ENCODE measurements at regions not wholly inside any gene's neighbourhood (a gene's known extent, or its start where the extent isn't known, plus 50 kb on each side); places are given as distances from the start of the nearest gene placed in this dataset.
"Not testable (repeated sequence)": the region's sequence is repeated elsewhere in the genome, so short reads cannot be mapped to it uniquely, and the experiment has no call there.

- H3K79me1 ChIP-seq (ENCODE audit: low read depth in 1 of 2, low read length in 2 of 2); H2AK5ac ChIP-seq (ENCODE audit: low read depth, low read length); H4K91ac ChIP-seq (ENCODE audit: insufficient read depth, low read depth, low read length); H3K4me3 ChIP-seq (ENCODE audit: insufficient read depth, low read depth, low read length); H3K56ac ChIP-seq (ENCODE audit: extremely low read depth, insufficient read depth, low read length); H2BK20ac ChIP-seq (ENCODE audit: low read depth, low read length); H3K14ac ChIP-seq (replicated peaks; ENCODE audit: low read depth, low read length); H3K36me3 ChIP-seq (ENCODE audit: control insufficient read depth, insufficient read depth, low read length); H3K27me3 ChIP-seq (ENCODE audit: control insufficient read depth, insufficient read depth, low read length); H3K9me1 ChIP-seq (ENCODE audit: insufficient read depth, low read length); H2AK9ac ChIP-seq (replicated peaks; ENCODE audit: low read depth, low read length, poor library complexity); H3K9ac ChIP-seq (ENCODE audit: low read depth, low read length); H2BK5ac ChIP-seq (ENCODE audit: low read depth, low read length, poor library complexity, severe bottlenecking); H2AFZ ChIP-seq (replicated peaks; ENCODE audit: low read length, poor library complexity); H3K4me2 ChIP-seq (ENCODE audit: low read depth, low read length); BruUV-seq (replicated peaks); H2BK120ac ChIP-seq (ENCODE audit: low read depth, low read length); dilution Hi-C loops (cut with HindIII; ENCODE audit: low sequenced_read_pairs, unreplicated experiment); H3K4me1 ChIP-seq (ENCODE audit: control insufficient read depth, insufficient read depth, low read length); intact Hi-C loops (cut with micrococcal nuclease); in situ Hi-C loops (cut with MboI; ENCODE audit: low sequenced_read_pairs); H4K20me1 ChIP-seq (ENCODE audit: insufficient read depth, low read length); H3K9me3 ChIP-seq (ENCODE audit: control insufficient read depth, insufficient read depth, low read length); CTCF ChIA-PET; DNase-seq; POLR2A ChIA-PET (ENCODE audit: unreplicated experiment); H3K4ac ChIP-seq (ENCODE audit: low read depth, low read length); H2BK15ac ChIP-seq (ENCODE audit: low read depth, low read length); ATAC-seq (ENCODE audit: low read depth); H4K8ac ChIP-seq (ENCODE audit: low read depth in 2 of 2, low read length in 2 of 2); H4K5ac ChIP-seq (ENCODE audit: low read depth, low read length); H3K27ac ChIP-seq (ENCODE audit: insufficient read depth, low read length); H3K18ac ChIP-seq (ENCODE audit: low read depth, low read length); H3K23ac ChIP-seq (ENCODE audit: low read depth, low read length): not testable (repeated sequence)
- WGBS, 2 experiments (ENCODE audit: extremely low coverage in 2 of 2, insufficient read length in 1 of 2), result no CpG with 5 or more reads among the region's 2 CpGs
These were observed 1244.5 kb downstream of the RPIA start for GRCh38 chr2:89936011-89936410.

GRCh38 chr2:89936559-89936958 is 1245.1 kb downstream of the RPIA start:
- in situ Hi-C loops (cut with MboI; ENCODE audit: low sequenced_read_pairs); H3K9me1 ChIP-seq (ENCODE audit: insufficient read depth, low read length); H3K27me3 ChIP-seq (ENCODE audit: control insufficient read depth, insufficient read depth, low read length); H3K23ac ChIP-seq (ENCODE audit: low read depth, low read length); H4K20me1 ChIP-seq (ENCODE audit: insufficient read depth, low read length); H4K91ac ChIP-seq (ENCODE audit: insufficient read depth, low read depth, low read length); H3K18ac ChIP-seq (ENCODE audit: low read depth, low read length); H3K9me3 ChIP-seq (ENCODE audit: control insufficient read depth, insufficient read depth, low read length); H2BK5ac ChIP-seq (ENCODE audit: low read depth, low read length, poor library complexity, severe bottlenecking); H3K4me3 ChIP-seq (ENCODE audit: insufficient read depth, low read depth, low read length); H2BK120ac ChIP-seq (ENCODE audit: low read depth, low read length); H3K4me1 ChIP-seq (ENCODE audit: control insufficient read depth, insufficient read depth, low read length); intact Hi-C loops (cut with micrococcal nuclease); POLR2A ChIA-PET (ENCODE audit: unreplicated experiment); H3K36me3 ChIP-seq (ENCODE audit: control insufficient read depth, insufficient read depth, low read length); H3K4ac ChIP-seq (ENCODE audit: low read depth, low read length); BruUV-seq (replicated peaks); H2BK15ac ChIP-seq (ENCODE audit: low read depth, low read length); dilution Hi-C loops (cut with HindIII; ENCODE audit: low sequenced_read_pairs, unreplicated experiment); ATAC-seq (ENCODE audit: low read depth); H2BK20ac ChIP-seq (ENCODE audit: low read depth, low read length); CTCF ChIA-PET; H3K27ac ChIP-seq (ENCODE audit: insufficient read depth, low read length); H2AK5ac ChIP-seq (ENCODE audit: low read depth, low read length); H4K5ac ChIP-seq (ENCODE audit: low read depth, low read length); H3K4me2 ChIP-seq (ENCODE audit: low read depth, low read length); H3K79me1 ChIP-seq (ENCODE audit: low read depth in 1 of 2, low read length in 2 of 2); DNase-seq; H3K14ac ChIP-seq (replicated peaks; ENCODE audit: low read depth, low read length); H3K56ac ChIP-seq (ENCODE audit: extremely low read depth, insufficient read depth, low read length); H2AK9ac ChIP-seq (replicated peaks; ENCODE audit: low read depth, low read length, poor library complexity); H3K9ac ChIP-seq (ENCODE audit: low read depth, low read length); H2AFZ ChIP-seq (replicated peaks; ENCODE audit: low read length, poor library complexity); H4K8ac ChIP-seq (ENCODE audit: low read depth in 2 of 2, low read length in 2 of 2): not testable (repeated sequence)
